HepG2 (cell line): ENCODE measurements at regions not wholly inside any gene's neighbourhood (a gene's known extent, or its start where the extent isn't known, plus 50 kb on each side); places are given as distances from the start of the nearest gene placed in this dataset.
"Not testable (repeated sequence)": the region's sequence is repeated elsewhere in the genome, so short reads cannot be mapped to it uniquely, and the experiment has no call there.

Experiments used
- ATAC-seq: fragments of 200-7000 bp; cut with Tn5 transposase; 3 replicates; pipeline ENCODE4 v1.9.1; 2020; ENCODE audit warnings: mild to moderate bottlenecking, moderate library complexity
- BruUV-seq: library from RNA; stranded (reverse); fragments of 400-500 nt; replicated peaks from 2 replicates; lab custom pipeline; 2021; lab: Mats Ljungman, UMichigan
- CTCF ChIA-PET: fragments of 300-600 bp; formaldehyde crosslinking; extraction: SDS; loops from one replicate; lab custom pipeline; 2021; ENCODE audit warnings: low total read pairs, inconsistent platforms, low intra/inter-chr PET ratio; lab: Yijun Ruan, JAX
- POLR2A ChIA-PET: fragments of 350-600 bp; sonication (Branson Sonifier 250); formaldehyde crosslinking; loops from one replicate; lab custom pipeline; 2020; ENCODE audit warnings: antibody characterized with exemption, inconsistent platforms; lab: Yijun Ruan, JAX
- DNase-seq: peaks from one replicate; pipeline ENCODE4 v3.0.0-alpha.2; 2015; ENCODE audit warnings: low spot score
- FAIRE-seq: peaks from 3 replicates; lab custom pipeline; 2011; peaks lifted over from hg19 to GRCh38; lab: Jason Lieb, UNC
- H2AFZ ChIP-seq: one replicate; pipeline ENCODE4 v1.6.1; 2011; ENCODE audit warnings: low read length, inconsistent platforms
- H3K27ac ChIP-seq: fragments of 300-600 bp; 3 replicates; pipeline ENCODE4 v1.8.0; 2011; ENCODE audit warnings: mixed run types, mild to moderate bottlenecking, mixed read lengths, low read length, inconsistent platforms; ENCODE audit not compliant: insufficient read depth; ENCODE audit errors: extremely low read length
- H3K27me3 ChIP-seq, 2 experiments: fragments of 200-600 bp in 1 of 2; 2 replicates in 1 of 2; 3 replicates in 1 of 2; pipeline versions ENCODE4 v1.6.0 to v1.8.0; 2011; ENCODE audit warnings: low read length in 2 of 2, mild to moderate bottlenecking in 2 of 2, moderate library complexity in 2 of 2, inconsistent platforms in 1 of 2; ENCODE audit not compliant: insufficient read depth in 2 of 2, control insufficient read depth in 1 of 2
- H3K36me3 ChIP-seq, 2 experiments: fragments of 200-600 bp in 1 of 2; replicated peaks in 1 of 2; 2 replicates in 1 of 2; 3 replicates in 1 of 2; pipeline versions ENCODE4 v1.5.1 to v1.8.0; 2011; ENCODE audit warnings: low read length in 2 of 2, inconsistent platforms in 1 of 2; ENCODE audit not compliant: insufficient read depth in 2 of 2, control insufficient read depth in 1 of 2
- H3K4me1 ChIP-seq: 2 replicates; pipeline ENCODE4 v1.5.1; 2012; ENCODE audit warnings: low read length, inconsistent platforms; ENCODE audit not compliant: insufficient read depth
- H3K4me2 ChIP-seq: 2 replicates; pipeline ENCODE4 v1.6.0; 2011; ENCODE audit warnings: low read depth, low read length, inconsistent platforms
- H3K4me3 ChIP-seq, 3 experiments: fragments of 200-600 bp in 1 of 3; sonication (generic), shearing (Covaris generic) in 1 of 3; replicated peaks in 1 of 3; 2 replicates each; pipeline ENCODE4 v1.5.1; 2011 to 2016; ENCODE audit warnings: low read length in 3 of 3, inconsistent platforms in 2 of 3, low read depth in 2 of 3, mild to moderate bottlenecking in 2 of 3, control low read depth in 1 of 3, mixed read lengths in 1 of 3; ENCODE audit not compliant: insufficient read depth in 1 of 3
- H3K79me2 ChIP-seq: one replicate; pipeline ENCODE4 v1.6.1; 2011; ENCODE audit warnings: low read length, inconsistent platforms; ENCODE audit not compliant: insufficient read depth
- H3K9ac ChIP-seq: 2 replicates; pipeline ENCODE4 v1.6.0; 2011; ENCODE audit warnings: mild to moderate bottlenecking, low read depth, low read length, inconsistent platforms; ENCODE audit not compliant: insufficient read depth
- H3K9me3 ChIP-seq: 2 replicates; pipeline ENCODE4 v1.5.1; 2012; ENCODE audit warnings: mild to moderate bottlenecking, low read length
- H4K20me1 ChIP-seq: 2 replicates; pipeline ENCODE4 v1.6.0; 2011; ENCODE audit warnings: inconsistent platforms, mild to moderate bottlenecking, low read length, moderate library complexity; ENCODE audit not compliant: insufficient read depth
- CREM ChIP-seq, 2 experiments: sonication (generic) in 1 of 2; formaldehyde crosslinking in 1 of 2; IDR thresholded peaks; 2 replicates each; pipeline versions ENCODE4 v1.4.0 to v1.6.1; 2016 to 2020; ENCODE audit warnings: antibody characterized with exemption in 1 of 2, mild to moderate bottlenecking in 1 of 2, missing genetic modification reagents in 1 of 2
- LCORL ChIP-seq, 2 experiments: fragments of 450-650 bp in 1 of 2; sonication (generic) in 1 of 2; formaldehyde crosslinking in 1 of 2; IDR thresholded peaks; 2 replicates each; pipeline versions ENCODE4 v1.5.0 to v1.6.1; 2017 to 2020; ENCODE audit warnings: antibody characterized with exemption in 1 of 2, missing genetic modification reagents in 1 of 2
- ZNF431 ChIP-seq: sonication (generic); formaldehyde crosslinking; IDR thresholded peaks from 2 replicates; pipeline ENCODE4 v1.9.0; 2022; ENCODE audit warnings: missing genetic modification reagents, low read depth, mild to moderate bottlenecking, borderline replicate concordance
- ZNF605 ChIP-seq: sonication (generic); formaldehyde crosslinking; IDR thresholded peaks from 2 replicates; pipeline ENCODE4 v1.8.0; 2022; ENCODE audit warnings: mild to moderate bottlenecking, missing genetic modification reagents
- WGBS: methylation state at CpG from one replicate; pipeline ENCODE4 v1.1.6; 2017; ENCODE audit warnings: low lambda C conversion rate; 5-methylcytosine and 5-hydroxymethylcytosine counted together
- in situ Hi-C: cut with HindIII; loops from 2 replicates; pipeline ENCODE4 v1.10.0; 2017; ENCODE audit warnings: low pct_unique_long_range_greater_than_20kb; ENCODE audit not compliant: extremely low pct_ligation_motif_present
- intact Hi-C: fragments of 100-400 bp; cut with micrococcal nuclease; formaldehyde crosslinking; loops from one replicate; pipeline ENCODE4 v1.10.0; 2022; ENCODE audit not compliant: unreplicated experiment
- TF ChIP-seq, protein P1 (sequence below): sonication (generic); formaldehyde crosslinking; conservative IDR thresholded peaks from 2 replicates; pipeline ENCODE4 v1.8.0; 2022; ENCODE audit warnings: missing genetic modification reagents

DNA sequence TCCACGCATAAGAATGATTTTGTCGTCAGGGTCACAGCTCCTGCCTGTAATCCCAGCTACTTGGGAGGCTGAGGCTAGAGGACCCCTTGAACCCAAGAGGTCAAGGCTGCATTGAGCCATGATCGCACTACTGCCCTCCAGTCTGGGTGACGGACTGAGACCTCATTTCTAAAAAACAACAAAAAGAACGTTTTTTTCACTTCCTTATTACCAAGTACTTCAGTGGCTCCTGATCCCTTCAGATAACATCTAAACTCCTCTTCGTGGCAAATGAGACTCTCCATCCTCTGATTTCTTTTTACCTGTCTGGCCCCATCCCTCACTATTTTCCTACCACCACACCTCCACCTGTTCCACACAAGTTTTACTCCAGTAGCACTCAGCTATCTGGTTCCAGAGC lies 105.4 kb upstream of the TLK1 start:
- no peak overlapping the region for H3K9ac ChIP-seq
- BruUV-seq = no TSS peak
- no peak overlapping the region for H3K4me2 ChIP-seq
- H3K4me1 ChIP-seq = peaks cover 5% of the 10 kb centered on the region
- H4K20me1 ChIP-seq = no peaks in the 10 kb centered on the region
- POLR2A ChIA-PET = no interaction called here
- H3K4me3 ChIP-seq = no peak overlapping the region
- H2AFZ ChIP-seq = no peak overlapping the region
- 26% methylated on average over 6 of the region's 6 CpGs for WGBS
- TF ChIP-seq, protein P1, sequence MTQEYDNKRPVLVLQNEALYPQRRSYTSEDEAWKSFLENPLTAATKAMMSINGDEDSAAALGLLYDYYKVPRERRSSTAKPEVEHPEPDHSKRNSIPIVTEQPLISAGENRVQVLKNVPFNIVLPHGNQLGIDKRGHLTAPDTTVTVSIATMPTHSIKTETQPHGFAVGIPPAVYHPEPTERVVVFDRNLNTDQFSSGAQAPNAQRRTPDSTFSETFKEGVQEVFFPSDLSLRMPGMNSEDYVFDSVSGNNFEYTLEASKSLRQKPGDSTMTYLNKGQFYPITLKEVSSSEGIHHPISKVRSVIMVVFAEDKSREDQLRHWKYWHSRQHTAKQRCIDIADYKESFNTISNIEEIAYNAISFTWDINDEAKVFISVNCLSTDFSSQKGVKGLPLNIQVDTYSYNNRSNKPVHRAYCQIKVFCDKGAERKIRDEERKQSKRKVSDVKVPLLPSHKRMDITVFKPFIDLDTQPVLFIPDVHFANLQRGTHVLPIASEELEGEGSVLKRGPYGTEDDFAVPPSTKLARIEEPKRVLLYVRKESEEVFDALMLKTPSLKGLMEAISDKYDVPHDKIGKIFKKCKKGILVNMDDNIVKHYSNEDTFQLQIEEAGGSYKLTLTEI (CRISPR knock-in tag) = no peak
- TF ChIP-seq ZNF605 (CRISPR knock-in tag) = no peak
- no peak for TF ChIP-seq ZNF431
- no peak for TF ChIP-seq LCORL (IDR thresholded peaks at IDR 0.05)
- no peak for TF ChIP-seq LCORL (CRISPR knock-in tag; IDR thresholded peaks at IDR 0.05)
- no peak for TF ChIP-seq CREM (IDR thresholded peaks at IDR 0.05)
- TF ChIP-seq CREM (CRISPR knock-in tag; IDR thresholded peaks at IDR 0.05) = no peak
- H3K9me3 ChIP-seq = no peaks in the 10 kb centered on the region
- intact Hi-C loops (loop anchor here (10.0 kb wide), 1 partner anchor 149 kb away; no protein-coding TSS in a partner anchor), in situ Hi-C loops (no loop called here)
- H3K27ac ChIP-seq = no peak overlapping the region
- FAIRE-seq = no peak
- DNase-seq = no peak
- H3K36me3 ChIP-seq = no peaks in the 10 kb centered on the region
- H3K79me2 ChIP-seq = no peaks in the 10 kb centered on the region
- ATAC-seq = no peak
- H3K27me3 ChIP-seq = no peaks in the 10 kb centered on the region
- CTCF ChIA-PET = no interaction called here

DNA sequence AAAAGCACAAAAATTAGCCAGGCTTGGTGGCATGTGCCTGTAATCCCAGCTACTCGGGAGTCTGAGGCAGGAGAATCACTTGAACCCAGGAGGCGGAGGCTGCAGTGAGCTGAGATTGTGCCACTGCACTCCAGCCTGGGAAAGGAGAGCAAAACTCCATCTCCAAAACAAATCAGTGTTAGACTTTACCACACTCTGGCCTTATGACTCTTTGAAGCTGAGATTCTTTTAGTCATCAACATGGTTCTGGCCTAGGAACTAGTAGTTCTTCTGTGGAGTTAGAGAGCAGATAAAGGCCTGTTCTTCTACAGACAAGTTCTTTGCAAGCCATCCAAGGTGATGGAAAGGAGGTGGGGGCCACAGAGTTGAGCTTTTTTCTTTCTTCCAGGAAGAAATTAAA lies 100.8 kb upstream of the TLK1 start:
- POLR2A ChIA-PET, in situ Hi-C loops: not testable (repeated sequence)

More for the DNA sequence above, 100.8 kb upstream of the TLK1 start:
- H3K4me2 ChIP-seq, H3K27ac ChIP-seq, H3K36me3 ChIP-seq, FAIRE-seq, H2AFZ ChIP-seq, CTCF ChIA-PET, H3K27me3 ChIP-seq, DNase-seq, H4K20me1 ChIP-seq, H3K9ac ChIP-seq, H3K4me3 ChIP-seq, H3K9me3 ChIP-seq, BruUV-seq, ATAC-seq, H3K79me2 ChIP-seq: not testable (repeated sequence)
- intact Hi-C loops = loop anchor here (10.0 kb wide), 1 partner anchor 153 kb away; no protein-coding TSS in a partner anchor
- WGBS = 54% methylated on average over 2 of the region's 2 CpGs
- H3K4me1 ChIP-seq = peaks cover 26% of the 10 kb centered on the region
